ENCODE measurements at regions not wholly inside any gene's neighbourhood (a gene's known extent, or its start where the extent isn't known, plus 50 kb on each side); places are given as distances from the start of the nearest gene placed in this dataset.

DNA sequence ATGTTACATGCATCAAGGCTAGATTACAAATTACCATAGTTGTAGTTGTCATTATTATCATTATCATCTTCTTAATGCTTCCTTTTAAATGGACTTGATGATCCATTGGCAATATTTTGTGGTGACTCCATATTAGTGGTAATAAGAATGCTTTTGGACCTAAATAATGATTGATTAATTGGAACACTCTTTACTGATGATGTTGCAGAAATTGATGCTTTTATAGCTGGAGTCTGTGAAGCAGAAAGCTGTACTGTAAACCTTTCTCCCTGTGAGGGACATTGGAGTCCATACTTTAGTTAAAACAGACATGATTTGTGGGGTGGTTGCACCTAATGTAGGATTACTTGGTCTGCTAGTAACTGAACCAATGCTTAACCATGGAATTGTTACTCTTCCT lies 190.4 kb downstream of the ATXN7L3B start:
- Histone ChIP-seq H3K27ac (no peak overlapping the region), H3K4me3 (no peak overlapping the region), H3K27me3 (no peaks in the 10 kb centered on the region), H3K9me3 (no peaks in the 10 kb centered on the region), H3K4me1 (no peaks in the 10 kb centered on the region), H3K36me3 (no peaks in the 10 kb centered on the region)
- TF ChIP-seq, protein P1, sequence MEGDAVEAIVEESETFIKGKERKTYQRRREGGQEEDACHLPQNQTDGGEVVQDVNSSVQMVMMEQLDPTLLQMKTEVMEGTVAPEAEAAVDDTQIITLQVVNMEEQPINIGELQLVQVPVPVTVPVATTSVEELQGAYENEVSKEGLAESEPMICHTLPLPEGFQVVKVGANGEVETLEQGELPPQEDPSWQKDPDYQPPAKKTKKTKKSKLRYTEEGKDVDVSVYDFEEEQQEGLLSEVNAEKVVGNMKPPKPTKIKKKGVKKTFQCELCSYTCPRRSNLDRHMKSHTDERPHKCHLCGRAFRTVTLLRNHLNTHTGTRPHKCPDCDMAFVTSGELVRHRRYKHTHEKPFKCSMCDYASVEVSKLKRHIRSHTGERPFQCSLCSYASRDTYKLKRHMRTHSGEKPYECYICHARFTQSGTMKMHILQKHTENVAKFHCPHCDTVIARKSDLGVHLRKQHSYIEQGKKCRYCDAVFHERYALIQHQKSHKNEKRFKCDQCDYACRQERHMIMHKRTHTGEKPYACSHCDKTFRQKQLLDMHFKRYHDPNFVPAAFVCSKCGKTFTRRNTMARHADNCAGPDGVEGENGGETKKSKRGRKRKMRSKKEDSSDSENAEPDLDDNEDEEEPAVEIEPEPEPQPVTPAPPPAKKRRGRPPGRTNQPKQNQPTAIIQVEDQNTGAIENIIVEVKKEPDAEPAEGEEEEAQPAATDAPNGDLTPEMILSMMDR (IDR thresholded peaks at IDR 0.05) = no peak
- DNase-seq (ENCODE audit: low spot score) = no peak

DNA sequence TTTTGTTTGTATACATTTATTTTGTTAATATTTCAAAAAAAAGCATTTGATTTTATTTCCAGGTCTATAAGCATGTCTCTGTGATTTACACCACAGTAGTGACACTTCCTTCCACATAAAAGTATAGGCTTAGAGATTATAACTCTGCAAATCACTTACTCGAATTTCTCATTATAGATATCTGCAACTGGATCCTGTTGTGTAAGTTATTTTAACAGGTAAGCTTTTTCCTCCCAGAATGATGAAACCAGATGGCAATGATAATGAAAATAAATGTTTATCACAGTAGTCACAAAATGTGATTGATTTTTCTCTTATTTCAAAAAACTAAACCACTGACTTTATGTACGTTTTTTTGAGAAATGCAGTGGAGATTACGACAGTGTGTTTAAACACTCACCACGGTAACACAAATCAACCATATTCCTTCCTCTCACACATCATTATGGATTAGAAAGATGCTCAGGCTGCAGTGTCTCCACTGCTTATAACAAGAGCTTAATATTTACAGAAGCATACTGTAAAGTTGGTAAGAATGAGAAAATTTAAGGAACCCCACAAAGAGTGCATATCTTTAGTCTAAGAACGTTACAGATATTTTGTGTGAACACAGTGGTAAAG lies 194.6 kb downstream of the ATXN7L3B start:
- Histone ChIP-seq H3K27ac (no peak overlapping the region), H3K9me3 (no peaks in the 10 kb centered on the region), H3K27me3 (no peaks in the 10 kb centered on the region), H3K4me1 (no peaks in the 10 kb centered on the region), H3K36me3 (no peaks in the 10 kb centered on the region), H3K4me3 (no peak overlapping the region)
- DNase-seq (ENCODE audit: low spot score) = no peak
- TF ChIP-seq, protein P1 (IDR thresholded peaks at IDR 0.05) = no peak

DNA sequence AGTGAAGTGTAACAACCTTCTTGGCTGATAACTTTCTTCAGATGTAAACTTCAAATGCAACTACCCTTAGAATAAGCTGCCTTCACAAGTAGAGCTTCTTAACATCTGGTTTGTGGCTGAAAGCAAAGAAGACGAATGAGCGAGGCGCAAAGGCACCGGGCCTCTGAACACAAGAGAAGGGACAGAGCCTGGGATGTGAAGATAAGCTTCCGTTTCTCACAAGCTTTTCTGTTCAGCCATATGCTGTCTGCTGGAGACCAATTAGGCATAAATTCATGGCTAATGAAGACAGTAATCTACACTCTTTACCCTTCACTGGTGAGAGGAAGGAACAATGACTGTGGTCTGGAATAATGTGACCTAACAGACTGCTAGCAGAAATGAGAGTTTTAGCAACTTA lies 195.2 kb downstream of the ATXN7L3B start:
- no peak for DNase-seq (ENCODE audit: low spot score)
- TF ChIP-seq, protein P1 (IDR thresholded peaks at IDR 0.05) = no peak

DNA sequence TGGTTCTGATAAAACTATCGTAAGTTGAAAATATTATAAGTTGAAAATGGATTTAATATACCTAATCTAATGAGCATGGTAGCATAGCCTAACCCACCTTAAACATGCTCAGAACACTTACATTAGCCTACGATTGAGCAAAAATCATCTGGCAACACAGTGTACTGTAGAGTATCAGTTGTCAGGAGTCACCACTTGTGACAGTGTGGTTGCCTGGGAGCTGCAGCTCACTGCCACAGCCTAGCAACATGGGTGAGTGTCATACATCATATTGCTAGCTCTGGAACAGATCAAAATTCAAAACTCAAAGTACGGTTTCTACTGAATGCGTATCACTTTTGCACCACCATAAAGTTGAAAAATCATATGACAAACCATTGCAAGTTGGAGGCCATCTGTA lies 203.5 kb downstream of the ATXN7L3B start:
- H3K4me3 ChIP-seq = no peak overlapping the region
- no peak overlapping the region for H3K27ac ChIP-seq
- no peaks in the 10 kb centered on the region for H3K9me3 ChIP-seq
- no peak for DNase-seq (ENCODE audit: low spot score)
- no peaks in the 10 kb centered on the region for H3K36me3 ChIP-seq
- no peaks in the 10 kb centered on the region for H3K4me1 ChIP-seq
- TF ChIP-seq, protein P1 (IDR thresholded peaks at IDR 0.05) = no peak
- no peaks in the 10 kb centered on the region for H3K27me3 ChIP-seq

More for the DNA sequence above, 195.2 kb downstream of the ATXN7L3B start:
- H3K9me3 ChIP-seq = no peaks in the 10 kb centered on the region
- no peak overlapping the region for H3K4me3 ChIP-seq
- no peaks in the 10 kb centered on the region for H3K27me3 ChIP-seq
- H3K4me1 ChIP-seq = no peaks in the 10 kb centered on the region
- H3K27ac ChIP-seq = no peak overlapping the region
- no peaks in the 10 kb centered on the region for H3K36me3 ChIP-seq

DNA sequence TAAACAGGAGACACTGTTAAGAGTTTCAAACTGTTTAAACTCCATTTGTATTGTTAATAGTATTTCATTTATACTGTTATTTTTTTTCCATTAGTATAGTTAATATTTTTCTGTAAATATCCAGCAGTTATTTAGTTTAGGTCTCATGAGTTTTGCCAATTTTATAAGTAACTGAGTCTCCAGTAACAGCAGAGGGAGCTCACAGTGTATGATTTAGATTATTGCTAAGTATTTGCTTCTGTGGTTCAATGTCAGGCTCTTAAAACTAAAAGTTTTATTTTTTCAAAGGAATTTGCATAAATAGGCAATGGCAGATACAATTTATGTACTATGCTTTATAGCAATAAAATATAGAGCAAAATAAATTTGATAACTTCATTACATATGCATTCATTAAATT lies 209.7 kb downstream of the ATXN7L3B start:
- no peak overlapping the region for H3K4me3 ChIP-seq
- DNase-seq (ENCODE audit: low spot score) = no peak
- H3K36me3 ChIP-seq = no peaks in the 10 kb centered on the region
- no peaks in the 10 kb centered on the region for H3K9me3 ChIP-seq
- H3K27me3 ChIP-seq = no peaks in the 10 kb centered on the region
- H3K4me1 ChIP-seq = no peaks in the 10 kb centered on the region
- TF ChIP-seq, protein P1 (IDR thresholded peaks at IDR 0.05) = no peak
- H3K27ac ChIP-seq = no peak overlapping the region

DNA sequence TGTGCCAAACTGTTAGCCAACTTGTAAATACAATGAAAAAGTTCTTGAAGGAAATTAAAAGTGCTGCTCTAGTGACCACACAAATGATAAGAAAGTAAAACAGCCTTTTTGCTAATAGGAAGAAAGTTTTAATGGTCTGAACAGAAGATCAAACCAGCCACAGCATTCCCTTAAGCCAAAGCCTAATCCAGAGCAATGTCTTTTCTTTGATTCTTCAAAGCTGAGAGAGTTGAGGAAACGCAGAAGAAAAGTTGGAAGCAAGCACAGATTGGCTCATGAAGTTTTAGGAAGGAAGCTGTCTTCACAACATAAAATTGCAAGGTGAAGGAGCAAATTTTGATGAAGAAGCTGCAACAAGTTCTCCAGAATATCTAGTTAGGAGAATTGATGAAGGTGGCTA lies 213.8 kb downstream of the ATXN7L3B start:
- TF ChIP-seq, protein P1 (IDR thresholded peaks at IDR 0.05) = no peak
- no peak overlapping the region for H3K4me3 ChIP-seq
- no peak for DNase-seq (ENCODE audit: low spot score)

More for the DNA sequence above, 213.8 kb downstream of the ATXN7L3B start:
- Histone ChIP-seq H3K36me3 (no peaks in the 10 kb centered on the region), H3K4me1 (no peaks in the 10 kb centered on the region), H3K9me3 (no peaks in the 10 kb centered on the region), H3K27me3 (no peaks in the 10 kb centered on the region), H3K27ac (no peak overlapping the region)

Data from right atrium auricular region (tissue), 2 donors.